ENCODE measurements at regions not wholly inside any gene's neighbourhood (a gene's known extent, or its start where the extent isn't known, plus 50 kb on each side); places are given as distances from the start of the nearest gene placed in this dataset.

DNA sequence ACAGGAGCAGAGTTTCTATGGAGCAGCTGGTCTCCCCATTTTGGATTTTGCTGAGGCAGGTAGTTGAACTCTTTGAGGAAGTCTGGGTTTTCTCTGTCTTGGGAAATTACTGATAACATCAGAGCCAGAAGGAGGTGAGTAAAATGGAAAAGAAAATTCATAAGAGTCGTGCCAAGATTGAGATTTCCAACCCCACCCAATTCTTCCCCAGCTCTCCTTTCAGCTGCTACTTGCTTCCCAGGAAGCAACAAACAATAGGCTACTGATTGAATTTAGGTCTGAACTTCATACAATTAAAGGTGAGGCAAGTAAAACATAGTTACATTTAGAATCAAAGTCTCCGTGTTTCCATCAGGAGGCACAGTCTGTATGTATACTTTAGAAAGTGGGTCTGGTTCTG, 54.6 kb upstream of the EOLA2 start:
- FAIRE-seq (no peak), DNase-seq (ENCODE audit: insufficient read length, low spot score) (no peak)
- TF ChIP-seq POLR2AphosphoS5 (IDR thresholded peaks at IDR 0.05; ENCODE audit: low read depth, low read length) (no peak), TAF1 (IDR thresholded peaks at IDR 0.05; ENCODE audit: low read depth, low read length) (no peak), POLR2A (IDR thresholded peaks at IDR 0.05; ENCODE audit: low read depth, low read length) (no peak), POU2F2 (IDR thresholded peaks at IDR 0.05; ENCODE audit: low read depth, low read length) (no peak), SPI1 (IDR thresholded peaks at IDR 0.05; ENCODE audit: low read depth, low read length) (no peak), PAX5 (IDR thresholded peaks at IDR 0.05; ENCODE audit: insufficient read depth, low read length, severe bottlenecking) (no peak)

DNA sequence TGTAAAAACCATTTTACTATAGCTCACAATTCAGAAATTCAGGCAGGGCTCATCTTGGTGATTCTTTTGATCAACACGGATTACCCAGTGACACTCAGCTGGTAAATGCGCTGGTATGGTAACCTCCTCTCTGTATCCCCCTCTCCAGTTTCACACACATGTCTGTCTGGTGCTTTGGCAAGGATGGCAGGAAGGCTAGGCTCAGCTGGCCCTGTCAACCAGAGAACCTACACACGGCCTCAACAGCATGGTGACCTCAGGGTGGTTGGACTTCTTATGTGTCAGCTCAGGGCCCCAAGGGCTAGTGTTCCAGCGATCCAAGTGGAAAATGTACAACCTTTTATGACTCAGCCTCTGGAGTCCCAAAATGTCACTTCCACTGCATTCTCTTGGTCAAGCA, 55.7 kb upstream of the EOLA2 start:
- no peak for FAIRE-seq
- DNase-seq (ENCODE audit: insufficient read length, low spot score) = no peak
- no peak for TF ChIP-seq POLR2AphosphoS5 (IDR thresholded peaks at IDR 0.05; ENCODE audit: low read depth, low read length)
- no peak for TF ChIP-seq TAF1 (IDR thresholded peaks at IDR 0.05; ENCODE audit: low read depth, low read length)

DNA sequence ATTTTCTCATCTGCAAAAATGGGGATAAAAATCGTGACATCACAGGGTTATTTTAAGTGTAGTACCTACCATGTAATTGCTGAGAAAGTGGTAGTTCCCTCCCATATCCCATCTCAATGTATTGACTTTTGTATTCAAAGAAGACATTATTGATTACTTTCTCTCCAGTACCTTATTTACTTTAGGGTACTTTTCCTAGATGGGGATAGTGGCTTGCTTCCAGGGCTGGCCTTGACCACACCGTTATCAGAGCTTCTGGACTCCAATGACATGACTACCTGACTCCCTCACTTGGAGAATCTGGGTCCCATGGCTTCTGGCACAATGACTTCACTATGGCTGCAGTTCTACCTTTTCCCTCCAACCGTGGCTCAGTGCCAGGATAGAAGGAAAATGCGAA, 58.2 kb upstream of the EOLA2 start:
- FAIRE-seq = no peak
- no peak for DNase-seq (ENCODE audit: insufficient read length, low spot score)
- TF ChIP-seq POU2F2 (IDR thresholded peaks at IDR 0.05; ENCODE audit: low read depth, low read length) (no peak), TAF1 (IDR thresholded peaks at IDR 0.05; ENCODE audit: low read depth, low read length) (no peak), POLR2AphosphoS5 (IDR thresholded peaks at IDR 0.05; ENCODE audit: low read depth, low read length) (no peak), PAX5 (IDR thresholded peaks at IDR 0.05; ENCODE audit: insufficient read depth, low read length, severe bottlenecking) (no peak), POLR2A (IDR thresholded peaks at IDR 0.05; ENCODE audit: low read depth, low read length) (no peak), SPI1 (IDR thresholded peaks at IDR 0.05; ENCODE audit: low read depth, low read length) (no peak)

DNA sequence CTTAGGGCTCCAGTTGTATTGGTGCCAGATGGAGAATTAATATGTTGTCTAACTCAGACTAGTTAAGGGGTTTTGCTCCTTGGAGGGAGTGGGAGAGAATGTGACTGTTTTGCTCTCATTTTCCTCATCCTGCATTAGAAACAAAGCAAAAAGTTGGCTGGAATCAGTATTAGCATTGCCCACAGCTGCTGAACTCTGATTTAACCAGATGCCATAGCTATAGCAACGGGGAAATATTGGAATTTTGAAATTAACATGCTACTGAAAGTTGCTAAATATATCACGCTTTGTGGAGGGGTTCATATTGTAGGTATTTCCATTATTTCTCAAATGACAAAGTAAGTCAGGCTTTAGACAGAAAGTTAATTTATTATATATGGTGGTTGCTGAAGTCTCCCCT, 66.7 kb upstream of the EOLA2 start:
- no peak for TF ChIP-seq SPI1 (IDR thresholded peaks at IDR 0.05; ENCODE audit: low read depth, low read length)
- no peak for TF ChIP-seq POLR2AphosphoS5 (IDR thresholded peaks at IDR 0.05; ENCODE audit: low read depth, low read length)
- DNase-seq (ENCODE audit: insufficient read length, low spot score) (no peak), FAIRE-seq (no peak)

DNA sequence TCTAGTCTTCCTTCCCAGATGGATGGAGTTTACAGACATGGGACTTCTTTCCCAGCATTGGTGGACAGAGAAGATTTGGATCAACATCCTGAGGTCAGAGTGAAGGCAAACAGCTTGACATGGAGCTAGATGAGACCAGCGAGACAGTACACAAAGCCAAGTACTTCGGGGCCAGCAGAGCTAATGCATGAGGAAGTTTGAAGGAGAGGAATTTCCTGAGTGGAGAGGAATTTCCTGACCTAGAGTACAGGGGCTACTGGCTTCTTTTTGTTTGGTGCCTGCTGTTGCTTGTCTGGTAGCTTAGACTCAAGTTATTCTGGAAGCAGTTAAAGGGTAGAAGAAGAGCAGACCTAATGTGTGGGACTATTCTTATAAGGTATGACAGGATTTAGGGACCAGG, 69.1 kb upstream of the EOLA2 start:
- DNase-seq (ENCODE audit: insufficient read length, low spot score) = no peak
- FAIRE-seq = no peak
- TF ChIP-seq POLR2A (IDR thresholded peaks at IDR 0.05; ENCODE audit: low read depth, low read length) = no peak

DNA sequence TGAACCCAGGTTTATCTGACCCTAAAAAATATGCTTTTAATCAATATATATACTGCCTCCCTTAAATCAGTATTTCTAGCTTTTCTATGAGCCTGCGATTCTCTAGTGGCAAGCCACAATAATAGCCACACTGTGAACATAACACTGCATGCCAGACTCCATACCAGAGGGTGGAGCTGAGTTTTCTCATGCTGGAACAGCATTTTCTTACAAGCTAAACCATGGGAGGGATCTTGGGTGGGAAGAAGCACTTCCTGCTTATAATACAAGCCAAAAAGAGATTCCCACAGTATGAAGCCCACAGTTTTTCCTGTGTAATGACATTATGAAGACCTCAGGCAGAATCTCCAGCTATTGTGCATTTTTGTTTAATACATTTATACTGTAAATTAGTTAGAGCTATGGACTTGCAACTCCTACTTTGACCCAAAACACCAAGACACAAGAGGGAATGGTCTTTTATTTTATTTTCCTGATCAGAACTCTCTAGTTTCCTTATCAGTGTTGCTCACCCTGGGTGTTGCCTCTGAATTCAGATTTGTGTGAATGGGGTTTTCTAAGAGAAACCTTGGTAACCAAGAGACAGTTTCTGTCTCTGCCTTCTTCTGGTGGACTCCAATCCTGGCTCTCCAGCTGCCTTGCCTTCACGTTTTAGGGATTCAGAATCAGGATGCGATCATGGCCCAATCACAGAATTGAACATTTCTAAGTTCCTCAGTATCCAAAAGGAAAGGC, 74.5 kb upstream of the EOLA2 start:
- TF ChIP-seq POLR2AphosphoS5 (IDR thresholded peaks at IDR 0.05; ENCODE audit: low read depth, low read length) = no peak
- TF ChIP-seq SPI1 (IDR thresholded peaks at IDR 0.05; ENCODE audit: low read depth, low read length) = no peak
- no peak for TF ChIP-seq POU2F2 (IDR thresholded peaks at IDR 0.05; ENCODE audit: low read depth, low read length)
- TF ChIP-seq TAF1 (IDR thresholded peaks at IDR 0.05; ENCODE audit: low read depth, low read length) = no peak
- TF ChIP-seq PAX5 (IDR thresholded peaks at IDR 0.05; ENCODE audit: insufficient read depth, low read length, severe bottlenecking) = no peak
- no peak for TF ChIP-seq POLR2A (IDR thresholded peaks at IDR 0.05; ENCODE audit: low read depth, low read length)
- DNase-seq (ENCODE audit: insufficient read length, low spot score) = no peak
- FAIRE-seq = no peak

DNA sequence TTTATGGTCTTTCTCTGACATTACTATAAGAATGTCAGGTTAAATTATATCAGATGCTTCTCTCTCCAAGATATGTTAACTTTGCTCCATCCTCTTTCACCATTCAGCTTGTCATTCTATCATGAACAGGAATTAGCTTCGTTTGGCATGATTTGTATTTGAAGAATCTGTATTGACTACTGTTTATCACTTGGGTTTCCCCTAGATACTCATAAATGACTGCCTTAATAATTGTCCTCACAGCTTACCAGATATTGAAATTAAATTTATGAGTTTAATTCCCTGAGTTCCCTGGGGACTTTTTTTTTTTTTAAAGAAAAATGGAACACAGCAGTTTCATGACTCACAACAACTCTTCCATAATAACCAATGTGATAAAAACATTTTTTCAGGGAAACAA, 76.2 kb upstream of the EOLA2 start:
- TF ChIP-seq POU2F2 (IDR thresholded peaks at IDR 0.05; ENCODE audit: low read depth, low read length) (no peak), TAF1 (IDR thresholded peaks at IDR 0.05; ENCODE audit: low read depth, low read length) (no peak), POLR2AphosphoS5 (IDR thresholded peaks at IDR 0.05; ENCODE audit: low read depth, low read length) (no peak), POLR2A (IDR thresholded peaks at IDR 0.05; ENCODE audit: low read depth, low read length) (no peak), PAX5 (IDR thresholded peaks at IDR 0.05; ENCODE audit: insufficient read depth, low read length, severe bottlenecking) (no peak), SPI1 (IDR thresholded peaks at IDR 0.05; ENCODE audit: low read depth, low read length) (no peak)
- DNase-seq (ENCODE audit: insufficient read length, low spot score) (no peak), FAIRE-seq (no peak)

DNA sequence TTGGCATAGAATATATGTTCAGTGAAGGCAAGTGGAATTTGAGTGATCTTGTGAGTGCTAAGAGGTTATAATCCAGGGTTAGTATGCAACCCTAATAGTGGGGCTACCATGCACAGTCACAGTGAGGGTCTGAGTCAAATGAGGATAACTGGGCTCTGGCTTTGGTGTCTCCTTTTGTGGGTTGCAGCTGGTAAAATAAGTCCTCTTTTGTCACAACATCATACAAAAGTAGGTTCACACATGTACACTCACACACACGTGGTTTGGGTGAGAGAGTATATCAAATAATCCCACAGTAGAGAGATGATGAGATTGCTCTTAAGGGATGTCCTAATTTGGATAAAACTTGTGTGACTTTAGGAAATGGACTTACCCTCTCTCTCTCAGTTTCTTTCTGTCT, 79.6 kb upstream of the EOLA2 start:
- FAIRE-seq (no peak), DNase-seq (ENCODE audit: insufficient read length, low spot score) (no peak)
- no peak for TF ChIP-seq TAF1 (IDR thresholded peaks at IDR 0.05; ENCODE audit: low read depth, low read length)
- TF ChIP-seq SPI1 (IDR thresholded peaks at IDR 0.05; ENCODE audit: low read depth, low read length) = no peak
- TF ChIP-seq POLR2AphosphoS5 (IDR thresholded peaks at IDR 0.05; ENCODE audit: low read depth, low read length) = no peak
- TF ChIP-seq POLR2A (IDR thresholded peaks at IDR 0.05; ENCODE audit: low read depth, low read length) = no peak
- no peak for TF ChIP-seq POU2F2 (IDR thresholded peaks at IDR 0.05; ENCODE audit: low read depth, low read length)
- no peak for TF ChIP-seq PAX5 (IDR thresholded peaks at IDR 0.05; ENCODE audit: insufficient read depth, low read length, severe bottlenecking)

DNA sequence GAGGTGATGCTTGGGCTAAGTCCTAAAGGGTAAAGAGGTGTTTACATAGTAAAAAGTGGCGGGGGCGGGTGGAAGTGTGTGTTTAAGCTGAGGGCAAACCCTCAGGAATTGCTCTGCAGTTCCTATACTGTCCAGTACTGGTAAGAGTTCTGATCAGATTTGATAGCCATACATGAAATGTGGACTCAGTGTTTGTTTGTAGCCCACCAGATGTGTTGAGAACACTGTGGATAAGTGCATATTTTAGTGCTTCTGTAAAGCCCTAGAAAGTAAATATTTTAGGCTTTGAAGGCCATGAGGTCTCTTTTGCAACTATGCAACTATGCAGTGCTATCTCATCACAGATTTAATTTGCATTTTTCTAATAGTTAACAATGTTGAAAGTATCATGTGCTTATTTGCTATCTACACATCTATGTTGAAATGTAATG, 80.7 kb upstream of the EOLA2 start:
- DNase-seq (ENCODE audit: insufficient read length, low spot score) = no peak
- FAIRE-seq = no peak

DNA sequence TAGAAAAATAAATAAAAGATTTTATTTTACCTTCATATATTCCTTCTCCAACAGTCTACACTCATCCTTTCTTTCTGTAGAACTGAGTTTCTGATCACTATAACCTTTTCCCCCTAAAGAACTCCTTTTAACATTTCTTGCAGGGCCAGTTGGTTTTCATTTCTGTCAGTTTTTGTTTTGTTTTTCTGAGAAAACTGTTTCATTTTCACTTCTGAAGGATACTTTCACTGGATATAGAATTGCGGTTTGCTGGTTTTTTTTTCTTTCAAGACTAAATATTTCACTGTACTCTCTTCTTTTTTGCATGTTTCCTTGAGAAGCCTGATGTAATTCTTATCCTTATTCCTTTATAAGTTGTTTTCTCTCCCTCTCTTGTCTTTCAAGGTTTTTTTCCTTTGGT, 90.4 kb upstream of the EOLA2 start:
- TF ChIP-seq PAX5 (IDR thresholded peaks at IDR 0.05; ENCODE audit: insufficient read depth, low read length, severe bottlenecking) (no peak), POLR2A (IDR thresholded peaks at IDR 0.05; ENCODE audit: low read depth, low read length) (no peak), TAF1 (IDR thresholded peaks at IDR 0.05; ENCODE audit: low read depth, low read length) (no peak), POU2F2 (IDR thresholded peaks at IDR 0.05; ENCODE audit: low read depth, low read length) (no peak), POLR2AphosphoS5 (IDR thresholded peaks at IDR 0.05; ENCODE audit: low read depth, low read length) (no peak), SPI1 (IDR thresholded peaks at IDR 0.05; ENCODE audit: low read depth, low read length) (no peak)

More for the DNA sequence above, 80.7 kb upstream of the EOLA2 start:
- no peak for TF ChIP-seq POU2F2 (IDR thresholded peaks at IDR 0.05; ENCODE audit: low read depth, low read length)
- no peak for TF ChIP-seq SPI1 (IDR thresholded peaks at IDR 0.05; ENCODE audit: low read depth, low read length)
- no peak for TF ChIP-seq POLR2AphosphoS5 (IDR thresholded peaks at IDR 0.05; ENCODE audit: low read depth, low read length)
- no peak for TF ChIP-seq TAF1 (IDR thresholded peaks at IDR 0.05; ENCODE audit: low read depth, low read length)
- TF ChIP-seq POLR2A (IDR thresholded peaks at IDR 0.05; ENCODE audit: low read depth, low read length) = no peak
- no peak for TF ChIP-seq PAX5 (IDR thresholded peaks at IDR 0.05; ENCODE audit: insufficient read depth, low read length, severe bottlenecking)

More for the DNA sequence above, 90.4 kb upstream of the EOLA2 start:
- FAIRE-seq (no peak), DNase-seq (ENCODE audit: insufficient read length, low spot score) (no peak)
